Adipocyte (in vitro differentiated cells): ENCODE measurements at regions not wholly inside any gene's neighbourhood (a gene's known extent, or its start where the extent isn't known, plus 50 kb on each side); places are given as distances from the start of the nearest gene placed in this dataset.
A peak's percentile ranks its signal among the peaks of the same experiment; 100 is the strongest.

Source experiments
- DNase-seq: peaks from one replicate; pipeline ENCODE4 v3.0.0-alpha.2; 2015; ENCODE audit warnings: low read depth
- H3K27me3 ChIP-seq: replicated peaks from 2 replicates; pipeline ENCODE4 v1.7.0; 2013; ENCODE audit warnings: mild to moderate bottlenecking, low read length, moderate library complexity; ENCODE audit not compliant: control insufficient read depth, insufficient read depth
- H3K36me3 ChIP-seq: 2 replicates; pipeline ENCODE4 v1.7.0; 2013; ENCODE audit warnings: low read length, mild to moderate bottlenecking, moderate library complexity; ENCODE audit not compliant: control insufficient read depth, insufficient read depth, severe bottlenecking
- H3K4me1 ChIP-seq: 2 replicates; pipeline ENCODE4 v1.7.0; 2013; ENCODE audit warnings: mild to moderate bottlenecking, low read length, moderate library complexity; ENCODE audit not compliant: control insufficient read depth, insufficient read depth
- H3K4me3 ChIP-seq: 2 replicates; pipeline ENCODE4 v1.7.0; 2013; ENCODE audit warnings: mild to moderate bottlenecking, low read length, moderate library complexity
- H3K9ac ChIP-seq: 2 replicates; pipeline ENCODE4 v1.7.0; 2013; ENCODE audit warnings: mild to moderate bottlenecking, low read length, moderate library complexity
- H3K9me3 ChIP-seq: 2 replicates; pipeline ENCODE4 v1.7.0; 2013; ENCODE audit warnings: mild to moderate bottlenecking, low read length, moderate library complexity; ENCODE audit not compliant: control insufficient read depth

- Histone ChIP-seq H3K36me3 (no peaks in the 10 kb centered on the region), H3K4me3 (no peak overlapping the region), H3K9ac (no peak overlapping the region), H3K9me3 (peaks cover 8% of the 10 kb centered on the region), H3K4me1 (no peaks in the 10 kb centered on the region), H3K27me3 (no peaks in the 10 kb centered on the region)
- DNase-seq: no peak
Observed at GRCh38 chr7:98483276-98483963, 82.5 kb upstream of the BAIAP2L1 start.

DNA sequence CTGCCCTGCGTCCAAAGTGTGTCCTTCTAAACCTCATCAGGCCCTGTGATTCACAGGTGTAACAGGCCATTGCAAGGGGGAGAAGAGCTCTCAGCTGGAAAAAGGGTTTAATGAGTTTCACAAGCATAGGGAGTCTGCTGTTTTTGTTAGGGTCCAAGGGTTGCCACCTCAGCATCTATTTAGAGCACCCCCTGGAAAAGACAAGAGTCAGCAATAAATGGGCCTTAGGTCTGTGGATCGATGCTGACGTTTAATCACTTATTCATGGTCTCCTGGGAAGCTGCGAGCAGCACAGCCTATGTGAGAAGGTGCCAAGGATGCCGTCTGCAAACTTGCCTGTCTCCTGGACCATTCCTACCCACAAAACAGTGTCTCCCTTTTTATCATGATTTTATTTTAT, 78.4 kb upstream of the BAIAP2L1 start:
- DNase-seq: no peak
- H3K36me3 ChIP-seq: no peaks in the 10 kb centered on the region
- H3K27me3 ChIP-seq: peaks cover 4% of the 10 kb centered on the region
- H3K9me3 ChIP-seq: peaks cover 8% of the 10 kb centered on the region
- H3K4me1 ChIP-seq: no peaks in the 10 kb centered on the region
- H3K4me3 ChIP-seq: no peak overlapping the region
- H3K9ac ChIP-seq: no peak overlapping the region

DNA sequence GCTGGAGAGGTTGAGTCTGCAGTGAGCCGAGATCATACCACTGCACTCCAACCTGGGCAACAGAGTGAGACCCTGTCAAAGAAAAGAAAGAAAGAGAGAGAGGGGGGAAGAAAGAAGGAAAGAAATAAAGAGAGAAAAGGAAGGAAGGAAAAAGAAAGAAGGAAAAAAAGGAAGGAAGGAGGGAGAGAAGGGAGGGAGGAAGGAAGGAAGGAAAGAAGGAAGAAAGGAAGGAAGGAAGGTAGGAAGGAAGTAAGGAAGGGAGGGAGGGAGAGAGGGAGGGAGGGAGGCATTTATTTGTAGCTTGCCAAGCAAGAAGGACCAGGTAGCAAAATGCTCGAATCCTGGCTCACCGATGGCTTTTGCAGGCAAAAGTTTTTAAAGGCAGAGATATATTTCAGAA, 74.5 kb upstream of the BAIAP2L1 start:
- Histone ChIP-seq H3K27me3 (peaks cover 19% of the 10 kb centered on the region), H3K9ac (no peak overlapping the region), H3K9me3 (peaks cover 3% of the 10 kb centered on the region), H3K4me1 (no peaks in the 10 kb centered on the region), H3K36me3 (no peaks in the 10 kb centered on the region), H3K4me3 (no peak overlapping the region)
- DNase-seq: no peak

DNA sequence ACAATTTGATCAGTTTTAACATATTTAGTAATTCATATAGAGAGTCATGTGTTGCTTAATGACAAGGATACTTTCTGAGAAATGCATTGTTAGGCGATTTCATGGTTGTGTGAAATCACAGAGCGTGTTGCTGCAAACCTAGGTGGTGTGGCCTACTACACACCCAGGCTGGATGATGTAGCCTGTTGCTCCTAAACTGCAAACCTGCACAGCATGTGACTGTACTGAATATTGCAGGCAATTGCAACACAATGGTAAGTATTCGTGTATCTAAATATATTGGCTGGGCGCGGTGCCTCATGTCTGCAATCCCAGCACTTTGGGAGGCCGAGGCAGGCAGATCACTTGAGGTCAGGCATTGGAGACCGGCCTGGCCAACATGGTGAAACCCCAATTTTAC, 73.7 kb upstream of the BAIAP2L1 start:
- H3K36me3 ChIP-seq: no peaks in the 10 kb centered on the region
- H3K27me3 ChIP-seq: peaks cover 21% of the 10 kb centered on the region
- H3K9me3 ChIP-seq: no peaks in the 10 kb centered on the region
- no peak overlapping the region for H3K9ac ChIP-seq
- DNase-seq: peak; percentile 3
- H3K4me3 ChIP-seq: no peak overlapping the region
- no peaks in the 10 kb centered on the region for H3K4me1 ChIP-seq

- H3K27me3 ChIP-seq: peaks cover 27% of the 10 kb centered on the region
- H3K9me3 ChIP-seq: peaks cover 9% of the 10 kb centered on the region
- H3K4me1 ChIP-seq: no peaks in the 10 kb centered on the region
- H3K9ac ChIP-seq: no peak overlapping the region
- H3K36me3 ChIP-seq: no peaks in the 10 kb centered on the region
- H3K4me3 ChIP-seq: no peak overlapping the region
- no peak for DNase-seq
Observed at GRCh38 chr7:98472521-98472954, 71.6 kb upstream of the BAIAP2L1 start.

GRCh38 chr7:98470485-98471240, 69.8 kb upstream of the BAIAP2L1 start:
- Histone ChIP-seq H3K36me3 (no peaks in the 10 kb centered on the region), H3K27me3 (peaks cover 22% of the 10 kb centered on the region), H3K4me3 (no peak overlapping the region), H3K4me1 (no peaks in the 10 kb centered on the region), H3K9me3 (peaks cover 9% of the 10 kb centered on the region), H3K9ac (no peak overlapping the region)
- peak; percentile 9 for DNase-seq

DNA sequence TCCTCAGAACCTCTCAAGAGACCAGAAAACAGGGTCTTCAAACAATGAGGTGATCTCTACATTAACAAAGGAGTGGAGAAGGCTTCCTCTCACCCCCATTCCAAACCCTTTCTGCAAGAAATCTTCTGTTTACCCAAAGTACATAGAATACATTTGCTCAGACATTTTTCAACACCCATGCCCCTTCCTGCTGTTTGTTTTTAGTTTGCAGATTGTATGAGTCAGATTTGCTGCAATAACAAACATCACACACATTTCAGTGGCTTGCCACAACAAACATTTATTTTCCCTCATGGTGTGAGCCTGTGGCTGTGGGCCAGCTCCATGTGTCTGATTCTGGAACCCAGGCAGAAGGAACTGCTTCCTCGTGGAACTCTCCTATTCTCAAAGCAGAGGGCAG, 68.2 kb upstream of the BAIAP2L1 start:
- H3K36me3 ChIP-seq: no peaks in the 10 kb centered on the region
- no peak overlapping the region for H3K4me3 ChIP-seq
- no peak for DNase-seq
- H3K27me3 ChIP-seq: peaks cover 22% of the 10 kb centered on the region
- peaks cover 9% of the 10 kb centered on the region for H3K9me3 ChIP-seq
- H3K4me1 ChIP-seq: no peaks in the 10 kb centered on the region
- H3K9ac ChIP-seq: no peak overlapping the region

DNA sequence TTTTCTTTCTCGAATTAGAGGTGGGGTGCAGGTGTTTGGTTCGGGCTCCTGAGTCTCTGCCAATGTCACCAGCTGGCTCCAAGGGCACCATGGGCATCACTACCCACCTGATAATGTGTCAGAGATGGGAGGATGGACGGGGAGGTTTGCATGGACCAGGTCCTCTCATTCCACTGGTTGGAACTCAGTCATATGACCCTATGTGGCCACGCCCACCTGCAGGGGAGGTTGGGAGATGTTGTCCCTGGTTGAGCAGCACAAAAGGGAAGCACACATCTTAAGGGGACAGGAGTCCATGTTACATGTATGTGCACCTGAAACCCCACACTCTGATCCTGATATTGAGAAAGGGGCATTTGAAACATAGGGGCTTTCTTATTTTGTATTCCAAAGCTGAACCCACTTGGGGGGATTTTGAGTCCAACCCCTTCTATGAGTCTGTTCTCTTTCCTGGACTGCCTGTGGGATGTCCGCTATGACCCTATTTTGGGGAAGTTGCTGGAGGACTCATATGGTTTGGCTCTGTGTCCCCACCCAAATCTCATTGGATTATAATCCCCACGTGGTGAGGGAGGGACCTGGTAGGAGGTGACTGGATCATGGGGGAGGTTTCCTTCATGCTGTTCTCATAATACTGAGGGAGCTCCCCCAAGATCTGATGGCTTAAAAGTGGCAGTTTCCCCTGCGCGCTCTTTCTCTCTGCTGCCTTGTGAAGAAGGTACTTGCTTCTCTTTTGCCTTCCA, 66.9 kb upstream of the BAIAP2L1 start:
- no peaks in the 10 kb centered on the region for H3K36me3 ChIP-seq
- no peak overlapping the region for H3K9ac ChIP-seq
- no peak for DNase-seq
- peaks cover 25% of the 10 kb centered on the region for H3K27me3 ChIP-seq
- no peaks in the 10 kb centered on the region for H3K4me1 ChIP-seq
- no peak overlapping the region for H3K4me3 ChIP-seq
- peaks cover 9% of the 10 kb centered on the region for H3K9me3 ChIP-seq

DNA sequence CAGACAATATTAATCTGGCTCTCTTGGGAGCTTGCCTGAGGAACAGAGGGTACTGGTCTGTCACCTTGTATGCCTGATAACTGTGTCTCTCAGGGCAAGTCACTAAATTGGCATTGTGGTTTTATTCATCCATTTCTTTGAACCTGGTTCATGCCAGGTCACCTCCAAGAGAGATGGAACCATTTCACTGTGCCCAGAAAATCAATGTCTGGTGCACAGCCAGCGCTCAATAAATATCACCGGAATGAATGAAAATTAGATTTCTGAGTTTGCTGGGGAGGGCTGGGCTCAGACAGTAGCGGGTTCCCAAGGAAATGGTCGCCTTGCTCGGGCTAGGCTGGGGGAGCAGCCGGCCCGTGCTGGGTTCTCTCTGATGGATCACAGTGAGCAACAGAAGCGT, 64.1 kb upstream of the BAIAP2L1 start:
- no peaks in the 10 kb centered on the region for H3K36me3 ChIP-seq
- H3K4me1 ChIP-seq: no peaks in the 10 kb centered on the region
- H3K4me3 ChIP-seq: no peak overlapping the region
- peaks cover 20% of the 10 kb centered on the region for H3K27me3 ChIP-seq
- H3K9ac ChIP-seq: no peak overlapping the region
- DNase-seq: no peak
- peaks cover 9% of the 10 kb centered on the region for H3K9me3 ChIP-seq

- Histone ChIP-seq H3K9ac (no peak overlapping the region), H3K27me3 (peaks cover 18% of the 10 kb centered on the region), H3K4me3 (no peak overlapping the region), H3K4me1 (no peaks in the 10 kb centered on the region), H3K9me3 (peaks cover 9% of the 10 kb centered on the region), H3K36me3 (no peaks in the 10 kb centered on the region)
- DNase-seq: no peak
Observed at GRCh38 chr7:98464558-98464940, 63.7 kb upstream of the BAIAP2L1 start.

GRCh38 chr7:98463837-98464557, 63.1 kb upstream of the BAIAP2L1 start:
- no peak overlapping the region for H3K9ac ChIP-seq
- H3K4me1 ChIP-seq: no peaks in the 10 kb centered on the region
- no peak for DNase-seq
- no peak overlapping the region for H3K4me3 ChIP-seq
- peaks cover 12% of the 10 kb centered on the region for H3K27me3 ChIP-seq
- H3K9me3 ChIP-seq: peaks cover 3% of the 10 kb centered on the region
- H3K36me3 ChIP-seq: no peaks in the 10 kb centered on the region
